GM23338 (cell line): ENCODE measurements at regions not wholly inside any gene's neighbourhood (a gene's known extent, or its start where the extent isn't known, plus 50 kb on each side); places are given as distances from the start of the nearest gene placed in this dataset.

Experiments
- CREB1 ChIP-seq: fragments of 250-450 bp; sonication (Bioruptor Pico); IDR thresholded peaks from 2 replicates; pipeline ENCODE4 v1.5.0; 2020; ENCODE audit warnings: low read depth, mild to moderate bottlenecking, moderate library complexity
- EZH2 ChIP-seq: fragments of 200-600 bp; sonication (generic); IDR thresholded peaks from one replicate; pipeline ENCODE4 v1.8.0; 2017; ENCODE audit warnings: antibody characterized with exemption, mild to moderate bottlenecking, low read depth; ENCODE audit not compliant: unreplicated experiment
- EZH2phosphoT487 ChIP-seq: fragments of 200-600 bp; sonication (generic); IDR thresholded peaks from one replicate; pipeline ENCODE4 v1.8.1; 2018; ENCODE audit warnings: antibody characterized with exemption; ENCODE audit not compliant: unreplicated experiment
- JUNB ChIP-seq: IDR thresholded peaks from one replicate; pipeline ENCODE4 v1.6.1; 2016; ENCODE audit warnings: antibody characterized with exemption; ENCODE audit not compliant: unreplicated experiment
- POLR2AphosphoS5 ChIP-seq: IDR thresholded peaks from 2 replicates; pipeline ENCODE4 v1.6.1; 2016; ENCODE audit warnings: antibody characterized with exemption, low read depth
- STAT1 ChIP-seq: IDR thresholded peaks from one replicate; pipeline ENCODE4 v1.6.1; 2016; ENCODE audit warnings: antibody characterized with exemption; ENCODE audit not compliant: unreplicated experiment
- ZNF114 ChIP-seq: fragments of 250-450 bp; sonication (Bioruptor Pico); IDR thresholded peaks from 2 replicates; pipeline ENCODE4 v1.5.0; 2020; ENCODE audit warnings: mild to moderate bottlenecking, moderate library complexity
- ZNF462 ChIP-seq: fragments of 250-450 bp; sonication (Bioruptor Pico); IDR thresholded peaks from 2 replicates; pipeline ENCODE4 v1.5.0; 2020; ENCODE audit warnings: mild to moderate bottlenecking, moderate library complexity
- TF ChIP-seq, protein P1 (sequence below), 2 experiments: fragments of 200-600 bp in 1 of 2; sonication (generic) in 1 of 2; conservative IDR thresholded peaks; 2 replicates each; pipeline versions ENCODE4 v1.5.1 to v1.6.1; 2016 to 2017; ENCODE audit warnings: antibody characterized with exemption in 2 of 2, low read depth in 2 of 2, mild to moderate bottlenecking in 2 of 2, moderate library complexity in 1 of 2
- TF ChIP-seq, protein P2 (sequence below): IDR thresholded peaks from one replicate; pipeline ENCODE4 v1.6.1; 2018; ENCODE audit warnings: antibody characterized with exemption; ENCODE audit not compliant: unreplicated experiment

GRCh38 chr16:35798885-35799426, 2339.5 kb downstream of the TP53TG3F start:
- TF ChIP-seq, protein P1, sequence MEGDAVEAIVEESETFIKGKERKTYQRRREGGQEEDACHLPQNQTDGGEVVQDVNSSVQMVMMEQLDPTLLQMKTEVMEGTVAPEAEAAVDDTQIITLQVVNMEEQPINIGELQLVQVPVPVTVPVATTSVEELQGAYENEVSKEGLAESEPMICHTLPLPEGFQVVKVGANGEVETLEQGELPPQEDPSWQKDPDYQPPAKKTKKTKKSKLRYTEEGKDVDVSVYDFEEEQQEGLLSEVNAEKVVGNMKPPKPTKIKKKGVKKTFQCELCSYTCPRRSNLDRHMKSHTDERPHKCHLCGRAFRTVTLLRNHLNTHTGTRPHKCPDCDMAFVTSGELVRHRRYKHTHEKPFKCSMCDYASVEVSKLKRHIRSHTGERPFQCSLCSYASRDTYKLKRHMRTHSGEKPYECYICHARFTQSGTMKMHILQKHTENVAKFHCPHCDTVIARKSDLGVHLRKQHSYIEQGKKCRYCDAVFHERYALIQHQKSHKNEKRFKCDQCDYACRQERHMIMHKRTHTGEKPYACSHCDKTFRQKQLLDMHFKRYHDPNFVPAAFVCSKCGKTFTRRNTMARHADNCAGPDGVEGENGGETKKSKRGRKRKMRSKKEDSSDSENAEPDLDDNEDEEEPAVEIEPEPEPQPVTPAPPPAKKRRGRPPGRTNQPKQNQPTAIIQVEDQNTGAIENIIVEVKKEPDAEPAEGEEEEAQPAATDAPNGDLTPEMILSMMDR (conservative IDR thresholded peaks at IDR 0.05; ENCODE audit: low read depth in 2 of 2), result no peak
- no peak for TF ChIP-seq EZH2
- TF ChIP-seq JUNB, result no peak
- TF ChIP-seq, protein P2, sequence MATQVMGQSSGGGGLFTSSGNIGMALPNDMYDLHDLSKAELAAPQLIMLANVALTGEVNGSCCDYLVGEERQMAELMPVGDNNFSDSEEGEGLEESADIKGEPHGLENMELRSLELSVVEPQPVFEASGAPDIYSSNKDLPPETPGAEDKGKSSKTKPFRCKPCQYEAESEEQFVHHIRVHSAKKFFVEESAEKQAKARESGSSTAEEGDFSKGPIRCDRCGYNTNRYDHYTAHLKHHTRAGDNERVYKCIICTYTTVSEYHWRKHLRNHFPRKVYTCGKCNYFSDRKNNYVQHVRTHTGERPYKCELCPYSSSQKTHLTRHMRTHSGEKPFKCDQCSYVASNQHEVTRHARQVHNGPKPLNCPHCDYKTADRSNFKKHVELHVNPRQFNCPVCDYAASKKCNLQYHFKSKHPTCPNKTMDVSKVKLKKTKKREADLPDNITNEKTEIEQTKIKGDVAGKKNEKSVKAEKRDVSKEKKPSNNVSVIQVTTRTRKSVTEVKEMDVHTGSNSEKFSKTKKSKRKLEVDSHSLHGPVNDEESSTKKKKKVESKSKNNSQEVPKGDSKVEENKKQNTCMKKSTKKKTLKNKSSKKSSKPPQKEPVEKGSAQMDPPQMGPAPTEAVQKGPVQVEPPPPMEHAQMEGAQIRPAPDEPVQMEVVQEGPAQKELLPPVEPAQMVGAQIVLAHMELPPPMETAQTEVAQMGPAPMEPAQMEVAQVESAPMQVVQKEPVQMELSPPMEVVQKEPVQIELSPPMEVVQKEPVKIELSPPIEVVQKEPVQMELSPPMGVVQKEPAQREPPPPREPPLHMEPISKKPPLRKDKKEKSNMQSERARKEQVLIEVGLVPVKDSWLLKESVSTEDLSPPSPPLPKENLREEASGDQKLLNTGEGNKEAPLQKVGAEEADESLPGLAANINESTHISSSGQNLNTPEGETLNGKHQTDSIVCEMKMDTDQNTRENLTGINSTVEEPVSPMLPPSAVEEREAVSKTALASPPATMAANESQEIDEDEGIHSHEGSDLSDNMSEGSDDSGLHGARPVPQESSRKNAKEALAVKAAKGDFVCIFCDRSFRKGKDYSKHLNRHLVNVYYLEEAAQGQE, result no peak
- no peak for TF ChIP-seq STAT1
- no peak for TF ChIP-seq POLR2AphosphoS5
- no peak for TF ChIP-seq ZNF462 (CRISPR knock-in tag)
- TF ChIP-seq EZH2phosphoT487, result no peak
- no peak for TF ChIP-seq ZNF114
- no peak for TF ChIP-seq CREB1
